DND-41 (cell line): ENCODE measurements at regions not wholly inside any gene's neighbourhood (a gene's known extent, or its start where the extent isn't known, plus 50 kb on each side); places are given as distances from the start of the nearest gene placed in this dataset.

Experiments
- EZH2 ChIP-seq: IDR thresholded peaks from 3 replicates; pipeline ENCODE4 v1.6.1; 2012; ENCODE audit warnings: borderline replicate concordance, low read depth, mild to moderate bottlenecking, moderate library complexity, low read length, inconsistent platforms; ENCODE audit not compliant: severe bottlenecking
- TF ChIP-seq, protein P1 (sequence below): IDR thresholded peaks from 2 replicates; pipeline ENCODE4 v1.5.1; 2012; ENCODE audit warnings: borderline replicate concordance, low read length, moderate library complexity, mild to moderate bottlenecking; ENCODE audit not compliant: poor library complexity, severe bottlenecking; ENCODE audit errors: extremely low read depth

GRCh38 chr13:33740134-33740538, 77.8 kb upstream of the RFC3 start:
- TF ChIP-seq, protein P1, sequence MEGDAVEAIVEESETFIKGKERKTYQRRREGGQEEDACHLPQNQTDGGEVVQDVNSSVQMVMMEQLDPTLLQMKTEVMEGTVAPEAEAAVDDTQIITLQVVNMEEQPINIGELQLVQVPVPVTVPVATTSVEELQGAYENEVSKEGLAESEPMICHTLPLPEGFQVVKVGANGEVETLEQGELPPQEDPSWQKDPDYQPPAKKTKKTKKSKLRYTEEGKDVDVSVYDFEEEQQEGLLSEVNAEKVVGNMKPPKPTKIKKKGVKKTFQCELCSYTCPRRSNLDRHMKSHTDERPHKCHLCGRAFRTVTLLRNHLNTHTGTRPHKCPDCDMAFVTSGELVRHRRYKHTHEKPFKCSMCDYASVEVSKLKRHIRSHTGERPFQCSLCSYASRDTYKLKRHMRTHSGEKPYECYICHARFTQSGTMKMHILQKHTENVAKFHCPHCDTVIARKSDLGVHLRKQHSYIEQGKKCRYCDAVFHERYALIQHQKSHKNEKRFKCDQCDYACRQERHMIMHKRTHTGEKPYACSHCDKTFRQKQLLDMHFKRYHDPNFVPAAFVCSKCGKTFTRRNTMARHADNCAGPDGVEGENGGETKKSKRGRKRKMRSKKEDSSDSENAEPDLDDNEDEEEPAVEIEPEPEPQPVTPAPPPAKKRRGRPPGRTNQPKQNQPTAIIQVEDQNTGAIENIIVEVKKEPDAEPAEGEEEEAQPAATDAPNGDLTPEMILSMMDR, result no peak
- TF ChIP-seq EZH2, result no peak
